Lower leg skin (tissue), 4 donors: ENCODE measurements at regions not wholly inside any gene's neighbourhood (a gene's known extent, or its start where the extent isn't known, plus 50 kb on each side); places are given as distances from the start of the nearest gene placed in this dataset.

Experiments used
- DNase-seq, 2 donors: peaks; one replicate each; pipeline ENCODE4 v3.0.0-alpha.2; 2019; ENCODE audit warnings: low spot score in 2 of 2
- H3K4me3 ChIP-seq: fragments of 200-600 bp; sonication (generic); 2 replicates; pipeline ENCODE4 v1.5.1; 2017; ENCODE audit warnings: mild to moderate bottlenecking, low read depth; ENCODE audit not compliant: poor library complexity, severe bottlenecking
- CTCF ChIP-seq, 3 donors: fragments of 450-650 bp; IDR thresholded peaks; one replicate each; pipeline ENCODE4 v1.5.1; 2016; ENCODE audit warnings: antibody characterized with exemption in 3 of 3, mild to moderate bottlenecking in 3 of 3, moderate library complexity in 2 of 3
- POLR2A ChIP-seq, 2 donors: fragments of 450-650 bp; IDR thresholded peaks; one replicate each; pipeline ENCODE4 v1.6.1; 2016 to 2017; ENCODE audit warnings: antibody characterized with exemption in 2 of 2, mild to moderate bottlenecking in 1 of 2, moderate library complexity in 1 of 2
- WGBS, 2 donors: methylation state at CpG; one replicate each; pipeline ENCODE4 v1.1.5; 2018; 5-methylcytosine and 5-hydroxymethylcytosine counted together
- intact Hi-C: fragments of 100-400 bp; cut with DNase I; formaldehyde crosslinking; loops from one replicate; pipeline ENCODE4 v1.15.0; 2023; ENCODE audit warnings: low total_unique reads

GRCh38 chr3:22947851-22948250 lies 255.3 kb upstream of the UBE2E2 start:
- 54 to 60% methylated on average over 2 of the region's 2 CpGs for WGBS, 2 donors
- intact Hi-C loops = no loop called here
- TF ChIP-seq CTCF (IDR thresholded peaks at IDR 0.05) = no peak
- TF ChIP-seq POLR2A (IDR thresholded peaks at IDR 0.05) = no peak
- H3K4me3 ChIP-seq = no peak overlapping the region
- DNase-seq = no peak

- no peak overlapping the region for H3K4me3 ChIP-seq
- TF ChIP-seq POLR2A (IDR thresholded peaks at IDR 0.05) (no peak), CTCF (IDR thresholded peaks at IDR 0.05) (no peak)
- intact Hi-C loops = no loop called here
- DNase-seq = no peak
Observed at GRCh38 chr3:22951910-22952309, 251.2 kb upstream of the UBE2E2 start.

GRCh38 chr3:22952860-22953259 lies 250.3 kb upstream of the UBE2E2 start:
- no peak for DNase-seq
- no peak overlapping the region for H3K4me3 ChIP-seq
- intact Hi-C loops = no loop called here
- WGBS, 2 donors = 67 to 71% methylated on average over 3 of the region's 3 CpGs
- TF ChIP-seq CTCF (IDR thresholded peaks at IDR 0.05) (no peak), POLR2A (IDR thresholded peaks at IDR 0.05) (no peak)

DNA sequence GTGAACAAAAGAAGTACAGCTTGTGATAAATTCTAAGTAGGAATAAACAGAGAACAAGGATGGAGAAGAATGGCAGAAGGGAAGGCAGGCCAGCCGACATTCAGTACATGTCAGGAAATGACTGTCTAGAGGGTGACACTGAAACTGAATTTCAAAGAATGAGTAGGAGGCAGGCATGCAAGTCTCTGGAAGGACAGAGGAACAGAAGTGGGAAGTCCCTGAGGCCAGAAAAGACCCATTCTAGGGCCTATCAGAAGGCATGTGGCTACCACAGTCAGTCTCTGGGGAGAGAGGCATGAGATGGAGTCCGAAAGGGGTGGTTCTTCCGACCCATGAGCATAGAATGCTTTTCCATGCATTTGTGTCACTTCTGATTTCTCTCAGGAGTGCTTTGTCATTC lies 243.5 kb upstream of the UBE2E2 start:
- DNase-seq = no peak
- intact Hi-C loops = no loop called here
- H3K4me3 ChIP-seq = no peak overlapping the region
- TF ChIP-seq POLR2A (IDR thresholded peaks at IDR 0.05) = no peak
- TF ChIP-seq CTCF (IDR thresholded peaks at IDR 0.05) = no peak
- 71 to 77% methylated on average over 3 of the region's 3 CpGs for WGBS, 2 donors

- intact Hi-C loops = no loop called here
- TF ChIP-seq CTCF (IDR thresholded peaks at IDR 0.05) (no peak), POLR2A (IDR thresholded peaks at IDR 0.05) (no peak)
- no peak overlapping the region for H3K4me3 ChIP-seq
- 10% methylated on average over 8 of the region's 8 CpGs for WGBS, 2 donors
- peak in 1 of 2 donors; percentile 19 for DNase-seq
Observed at GRCh38 chr3:22960105-22960984, 242.8 kb upstream of the UBE2E2 start.

- TF ChIP-seq POLR2A (IDR thresholded peaks at IDR 0.05) = no peak
- no peak for TF ChIP-seq CTCF (IDR thresholded peaks at IDR 0.05)
- intact Hi-C loops = no loop called here
Observed at GRCh38 chr3:22962244-22962643, 240.9 kb upstream of the UBE2E2 start.

More at GRCh38 chr3:22962244-22962643, 240.9 kb upstream of the UBE2E2 start:
- DNase-seq = no peak
- 81 to 93% methylated on average over 3 of the region's 3 CpGs for WGBS, 2 donors
- H3K4me3 ChIP-seq = no peak overlapping the region
